GM19324 (cell line): ENCODE measurements at regions not wholly inside any gene's neighbourhood (a gene's known extent, or its start where the extent isn't known, plus 50 kb on each side); places are given as distances from the start of the nearest gene placed in this dataset.
"Not testable (repeated sequence)": the region's sequence is repeated elsewhere in the genome, so short reads cannot be mapped to it uniquely, and the experiment has no call there.

ENCODE experiments used
- ATAC-seq: cut with Tn5 transposase; IDR thresholded peaks from one replicate; pipeline ENCODE4 v1.9.1; 2021; ENCODE audit warnings: mild to moderate bottlenecking, moderate library complexity; ENCODE audit not compliant: unreplicated experiment, low FRiP score

DNA sequence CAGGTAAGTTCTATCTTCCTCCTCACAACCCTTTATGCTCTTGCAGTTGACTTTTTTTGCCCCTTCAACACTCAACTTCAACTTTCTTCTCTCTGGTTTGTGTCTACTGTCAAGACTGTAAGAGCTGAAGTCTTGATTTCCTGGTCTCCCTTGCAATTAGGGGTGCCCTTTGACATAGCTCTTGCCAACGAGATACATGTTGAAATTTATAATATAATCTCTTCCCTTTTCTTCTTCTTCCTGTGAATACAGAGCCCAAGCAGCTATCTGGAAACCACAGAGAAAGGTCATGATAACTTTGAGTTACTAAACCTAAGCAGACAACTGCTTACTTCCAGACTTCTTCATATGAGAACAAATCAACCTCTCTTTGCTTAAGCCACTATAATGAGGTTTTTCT, 163.5 kb downstream of the MC4R start:
- no peak for ATAC-seq

DNA sequence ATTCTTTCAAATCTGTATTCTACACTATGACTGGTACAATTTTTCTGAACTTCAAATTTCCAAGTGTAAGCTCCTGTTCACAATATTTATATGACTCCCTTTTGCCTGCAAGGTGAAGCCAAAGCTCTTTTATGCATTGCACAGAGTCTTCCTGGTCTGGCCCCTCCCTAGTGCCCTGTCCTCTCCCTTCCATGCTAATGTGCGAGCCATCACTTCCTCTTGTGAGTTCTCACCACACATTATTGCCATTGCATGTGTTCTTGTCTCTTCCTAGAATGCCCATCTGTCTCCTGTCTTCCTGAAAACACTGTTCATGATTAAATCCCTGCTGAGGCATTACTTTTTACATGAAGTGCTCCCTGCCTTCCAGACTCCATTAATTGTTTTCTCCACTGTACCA, 169.9 kb downstream of the MC4R start:
- no peak for ATAC-seq

DNA sequence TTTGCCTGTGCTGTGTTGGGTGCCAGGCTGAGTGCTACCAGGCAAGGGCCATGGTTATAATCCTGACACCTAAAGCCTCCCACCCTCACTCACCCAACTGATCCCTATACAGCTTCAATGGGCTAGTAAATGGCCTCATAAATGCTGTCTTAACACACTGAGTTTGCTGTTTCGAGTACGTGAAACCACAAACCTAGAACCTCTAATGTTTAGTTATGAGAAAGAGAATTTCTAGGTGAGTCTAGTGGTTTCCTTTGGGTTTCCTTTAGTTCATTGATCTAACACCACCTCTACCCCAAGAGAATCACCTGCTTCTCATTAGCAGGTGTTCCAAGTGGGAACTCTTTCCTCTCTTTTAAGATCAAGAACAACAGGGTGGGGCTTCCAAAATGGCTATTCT, 172.0 kb downstream of the MC4R start:
- no peak for ATAC-seq

DNA sequence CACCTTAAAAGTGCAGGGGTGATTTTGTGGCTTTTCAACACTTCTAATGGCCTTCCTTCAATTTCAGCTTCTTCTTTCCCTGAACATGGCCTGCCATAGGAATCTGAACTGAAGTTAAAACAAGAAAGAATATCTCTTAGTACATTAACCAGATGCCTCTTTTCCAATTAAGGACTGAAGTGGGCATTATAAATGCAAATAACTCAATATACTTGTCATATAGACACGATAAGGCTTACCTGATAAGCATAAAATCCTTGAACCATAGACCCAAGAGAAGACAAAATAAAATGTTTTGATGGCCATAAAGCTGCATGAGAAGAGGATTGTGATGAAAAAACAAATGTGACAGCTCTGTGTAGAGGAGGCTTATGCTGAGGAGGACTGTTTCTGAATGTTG, 173.1 kb downstream of the MC4R start:
- ATAC-seq: no peak

DNA sequence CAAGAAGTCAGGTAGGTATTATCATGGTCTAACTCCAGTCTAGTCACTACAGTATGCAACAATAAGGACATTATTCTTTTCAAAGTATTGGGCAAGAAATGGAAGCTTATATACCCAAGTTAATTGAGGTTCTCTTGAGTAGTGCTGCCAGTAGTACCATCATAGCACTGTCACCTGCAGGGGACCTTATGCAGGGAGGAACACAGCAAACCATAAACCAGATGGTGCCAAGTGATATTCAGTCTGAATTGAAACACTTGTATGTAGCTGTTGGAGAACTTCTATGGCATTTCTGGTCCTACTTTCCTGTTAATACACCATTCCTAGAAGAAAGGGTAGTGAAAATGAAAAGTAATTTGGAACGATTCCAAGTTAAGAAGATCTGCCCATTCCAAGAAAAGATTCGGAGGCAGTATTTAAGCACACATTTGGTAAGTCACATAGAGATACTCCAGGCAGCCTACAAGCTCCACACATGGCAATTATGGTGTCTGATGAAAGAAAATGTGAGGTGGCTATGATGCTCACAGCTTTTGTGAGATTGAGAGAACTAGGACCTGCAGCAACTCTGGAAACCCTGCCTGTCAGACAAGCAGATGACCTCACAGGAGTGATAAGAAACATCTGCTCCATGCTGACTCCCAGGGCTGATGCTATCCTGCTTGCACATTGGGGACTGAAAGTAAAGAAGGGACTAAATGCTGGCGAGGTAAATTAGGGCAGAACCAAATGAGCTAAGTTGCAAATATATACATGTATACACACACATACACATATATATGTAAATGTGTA, 174.7 kb downstream of the MC4R start:
- ATAC-seq: no peak

DNA sequence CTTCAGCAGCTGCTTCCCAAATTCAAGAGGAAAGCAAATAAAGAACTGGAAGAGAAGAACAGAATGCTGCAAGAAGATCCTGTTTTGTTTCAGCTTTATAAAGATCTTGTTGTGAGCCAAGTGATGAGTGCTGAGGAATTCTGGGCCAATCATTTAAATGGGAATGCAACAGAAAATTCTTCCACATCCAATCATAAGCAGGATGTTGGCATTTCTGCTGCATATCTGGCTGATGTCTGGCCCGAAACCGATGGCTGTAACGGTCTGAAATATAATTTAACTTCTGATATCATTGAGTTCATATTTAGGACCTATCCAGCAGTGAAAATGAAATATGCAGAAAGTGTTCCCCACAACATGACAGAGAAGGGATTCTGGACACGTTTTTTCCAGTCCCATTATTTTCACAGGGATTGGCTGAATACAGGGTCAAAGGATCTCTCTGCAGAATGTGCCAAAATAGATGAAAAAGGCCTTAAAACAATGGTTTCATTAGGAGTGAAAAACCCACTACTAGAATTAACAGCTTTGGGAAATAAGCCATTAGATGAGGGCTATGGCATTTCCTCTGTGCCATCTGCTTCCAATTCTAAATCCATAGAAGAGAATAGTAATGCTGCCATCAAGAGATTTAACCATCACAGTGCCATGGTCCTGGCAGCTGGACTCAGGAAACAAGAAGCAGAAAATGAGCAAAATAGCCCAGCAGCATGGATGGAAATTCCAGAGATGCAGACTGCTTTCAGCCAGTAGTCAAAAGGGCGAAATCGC, 175.6 kb downstream of the MC4R start:
- ATAC-seq: no peak

DNA sequence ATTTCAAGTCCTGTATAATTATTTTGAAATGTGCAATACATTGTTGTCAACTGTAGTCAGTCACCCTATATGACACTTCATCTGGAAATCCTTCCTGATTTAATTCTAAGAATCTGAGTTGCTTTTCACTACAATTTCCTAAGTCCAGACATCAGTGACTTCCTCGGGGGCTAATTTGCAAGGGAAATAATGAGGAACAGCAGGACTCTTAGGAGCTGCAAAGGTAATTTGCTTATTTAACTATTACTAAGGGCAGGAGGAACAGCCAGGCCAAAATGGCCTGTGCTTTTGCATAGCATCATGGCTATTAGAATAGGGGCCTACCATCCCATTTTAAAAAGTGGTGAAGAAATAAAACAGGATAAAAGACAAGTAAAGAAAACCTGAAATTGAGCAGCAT, 178.8 kb downstream of the MC4R start:
- no peak for ATAC-seq

DNA sequence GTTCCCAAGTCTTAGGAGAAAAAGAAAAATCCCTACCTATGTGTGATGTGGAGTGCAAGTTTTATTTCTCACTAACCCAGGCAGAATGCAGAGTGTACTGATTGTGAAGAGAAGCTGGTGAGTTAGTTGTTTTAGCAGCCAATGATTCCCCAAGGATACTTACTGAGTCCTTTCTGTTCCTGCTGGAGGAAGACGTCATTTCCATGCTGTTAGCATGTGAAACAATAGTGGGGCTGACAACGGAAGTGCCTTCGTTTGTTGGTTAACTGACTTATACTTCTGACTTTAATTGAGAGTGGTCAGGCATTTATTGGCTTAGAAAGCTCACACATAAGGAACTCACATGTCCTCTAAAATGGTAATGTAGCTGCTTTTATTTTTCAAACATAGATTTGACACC, 180.6 kb downstream of the MC4R start:
- no peak for ATAC-seq

DNA sequence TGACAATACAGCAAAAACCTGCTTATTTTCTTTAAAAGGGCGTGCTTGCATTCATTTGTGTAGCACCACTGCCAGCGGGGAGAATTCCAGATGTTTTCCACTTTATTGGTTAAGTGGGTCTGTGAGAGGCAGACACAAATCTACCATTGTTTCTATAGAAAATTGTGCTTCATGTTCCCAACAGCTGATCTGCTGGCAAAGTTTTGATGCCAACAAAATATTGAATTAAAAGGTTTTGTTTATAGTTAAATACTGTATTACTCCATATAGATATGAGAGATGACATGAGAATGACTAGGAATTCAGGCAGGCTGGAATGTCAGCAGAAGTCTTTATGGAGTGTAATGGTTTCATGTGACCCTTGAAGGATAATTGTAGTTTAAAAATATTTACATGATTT, 182.7 kb downstream of the MC4R start:
- no peak for ATAC-seq

DNA sequence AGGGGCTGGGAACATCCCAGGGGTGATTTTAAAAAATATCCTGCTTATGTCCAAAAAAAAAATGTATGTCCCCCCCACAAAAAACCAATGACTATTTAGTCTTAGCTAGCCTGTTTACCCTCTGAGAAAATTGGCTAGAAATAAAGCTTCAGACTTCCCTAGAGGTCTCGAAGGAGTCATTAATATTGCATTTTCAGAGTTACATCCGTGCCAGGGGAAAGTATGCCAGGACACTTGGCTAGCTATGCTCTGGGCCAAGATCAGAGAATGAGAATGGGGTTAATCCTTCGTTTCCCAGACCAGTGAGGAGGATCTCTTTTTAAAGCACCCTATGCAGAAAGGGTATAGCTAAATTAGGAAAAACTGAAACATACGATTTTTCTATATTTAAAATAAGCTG, 183.6 kb downstream of the MC4R start:
- ATAC-seq: no peak

DNA sequence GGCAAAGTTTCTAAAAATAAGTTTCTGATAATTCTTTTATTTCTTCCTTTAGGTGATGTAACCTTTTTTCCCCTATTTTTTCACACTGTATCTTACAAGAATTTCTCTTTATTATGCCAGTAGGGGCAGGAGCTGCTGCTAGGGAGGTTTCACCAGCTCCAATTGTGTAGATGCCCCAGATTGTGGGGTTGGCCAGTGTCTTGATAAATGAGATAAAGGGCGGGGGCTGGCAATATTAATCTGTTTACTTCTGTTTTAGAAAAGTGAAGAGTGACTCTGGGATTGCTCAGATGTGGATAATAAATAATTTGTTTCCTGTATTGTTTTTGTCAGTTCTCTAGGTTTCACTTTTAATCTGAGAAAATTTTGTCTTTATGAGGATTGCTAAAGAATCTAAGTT, 190.4 kb downstream of the MC4R start:
- no peak for ATAC-seq

DNA sequence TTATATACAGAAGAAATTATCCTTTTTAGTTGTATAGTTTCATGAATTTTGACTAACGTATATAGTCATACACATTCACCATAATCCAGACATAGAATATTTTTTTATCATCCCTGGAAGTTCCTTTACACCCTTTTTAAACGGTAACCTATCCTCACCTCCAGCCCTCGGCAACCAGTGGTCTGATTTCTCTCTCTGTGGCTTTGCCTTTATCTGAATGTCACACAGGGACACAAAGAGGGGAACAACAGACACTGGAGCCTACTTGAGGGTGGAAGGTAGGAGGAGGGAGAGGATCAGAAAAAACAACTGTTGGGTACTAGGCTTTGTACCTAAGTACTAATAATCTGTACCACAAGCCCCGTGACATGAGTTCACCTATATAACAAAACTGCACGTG, 191.9 kb downstream of the MC4R start:
- no peak for ATAC-seq

DNA sequence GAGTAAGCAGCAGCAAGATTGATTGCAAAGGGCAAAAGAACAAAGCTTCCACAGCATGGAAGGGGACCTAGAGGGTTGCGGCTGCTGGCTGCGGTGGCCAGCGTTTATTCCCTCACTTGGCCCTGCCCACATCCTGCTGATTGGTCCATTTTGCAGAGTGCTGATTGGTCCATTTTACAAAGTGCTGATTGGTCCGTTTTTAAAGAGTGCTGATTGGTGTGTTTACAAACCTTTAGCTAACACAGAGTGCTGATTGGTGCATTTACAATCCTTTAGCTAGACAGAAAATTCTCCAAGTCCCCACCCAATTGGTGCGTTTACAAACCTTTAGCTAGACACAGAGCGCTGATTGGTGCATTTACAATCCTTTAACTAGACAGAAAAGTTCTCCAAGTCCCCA, 194.4 kb downstream of the MC4R start:
- ATAC-seq: not testable (repeated sequence)

DNA sequence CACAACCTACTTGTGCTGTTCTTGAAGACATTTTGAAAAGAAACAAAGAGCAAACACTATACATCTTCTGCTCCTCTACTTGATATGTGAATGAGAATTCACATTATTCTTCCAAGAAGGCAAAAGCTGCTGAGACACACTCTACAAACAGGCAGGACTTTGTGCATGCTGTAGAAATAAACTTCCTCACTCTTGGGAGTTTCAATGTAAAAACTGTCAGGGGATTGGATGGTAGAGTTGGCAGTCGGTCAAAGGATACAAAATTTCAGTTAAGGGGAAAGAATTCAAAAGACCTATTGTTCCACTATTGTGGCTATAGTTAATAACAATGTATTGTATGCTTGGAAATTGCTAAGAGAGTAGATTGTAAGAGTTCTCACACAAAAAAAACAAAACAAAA, 196.3 kb downstream of the MC4R start:
- no peak for ATAC-seq

DNA sequence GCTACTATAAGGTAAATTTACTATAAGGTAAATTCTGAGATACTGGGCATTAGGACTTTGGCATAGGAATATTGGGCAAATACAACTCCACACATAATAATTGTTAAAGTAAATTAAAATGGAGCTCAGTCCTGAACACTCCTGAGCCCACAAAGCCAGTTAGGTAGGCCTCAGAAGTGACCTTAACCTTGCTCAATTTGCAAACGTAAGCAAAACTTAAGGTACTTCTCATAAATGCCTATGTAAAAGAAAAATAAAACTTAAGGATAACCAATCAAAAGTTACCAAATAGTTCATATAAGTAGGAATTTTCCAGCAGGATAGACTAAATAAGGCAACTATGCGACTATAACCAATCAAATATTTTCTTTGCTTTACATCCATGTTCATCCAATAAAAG, 197.7 kb downstream of the MC4R start:
- ATAC-seq: no peak

DNA sequence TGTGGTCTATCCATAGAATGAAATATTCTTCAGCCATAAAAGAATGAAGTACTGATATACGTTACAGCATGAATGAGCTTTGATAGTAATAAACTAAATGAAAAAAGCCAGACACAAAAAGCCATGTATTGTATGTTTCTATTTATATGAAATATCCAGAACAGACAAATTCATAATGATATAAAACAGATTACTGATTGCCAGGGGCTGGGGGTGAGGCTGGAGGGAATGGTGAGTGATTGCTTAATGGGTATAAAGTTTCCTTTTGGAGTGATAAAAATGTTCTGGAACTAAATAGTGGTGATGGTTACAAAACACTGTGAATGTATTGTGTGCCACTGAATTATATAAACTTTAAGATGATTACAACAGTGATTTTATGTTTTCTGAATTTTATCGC, 200.5 kb downstream of the MC4R start:
- no peak for ATAC-seq

DNA sequence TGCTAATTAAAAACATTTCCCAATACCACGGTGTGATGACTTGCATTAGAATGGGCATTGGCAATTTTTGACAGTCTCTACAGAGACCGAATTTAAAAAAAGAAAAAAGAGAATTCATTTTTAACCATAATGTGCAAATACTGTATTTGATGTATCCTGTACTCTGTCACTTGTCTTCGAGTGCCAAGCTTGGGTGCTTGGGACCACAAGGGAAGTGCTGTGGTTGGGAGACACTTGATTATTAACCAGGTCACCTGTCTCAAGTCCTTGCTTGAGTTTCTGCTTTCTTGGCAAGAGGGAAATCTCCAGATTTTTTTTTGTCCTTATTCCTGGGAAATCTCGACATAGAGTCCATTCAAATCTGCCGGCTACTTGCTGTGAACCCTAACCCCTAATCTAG, 209.0 kb downstream of the MC4R start:
- ATAC-seq: peak; percentile 73

DNA sequence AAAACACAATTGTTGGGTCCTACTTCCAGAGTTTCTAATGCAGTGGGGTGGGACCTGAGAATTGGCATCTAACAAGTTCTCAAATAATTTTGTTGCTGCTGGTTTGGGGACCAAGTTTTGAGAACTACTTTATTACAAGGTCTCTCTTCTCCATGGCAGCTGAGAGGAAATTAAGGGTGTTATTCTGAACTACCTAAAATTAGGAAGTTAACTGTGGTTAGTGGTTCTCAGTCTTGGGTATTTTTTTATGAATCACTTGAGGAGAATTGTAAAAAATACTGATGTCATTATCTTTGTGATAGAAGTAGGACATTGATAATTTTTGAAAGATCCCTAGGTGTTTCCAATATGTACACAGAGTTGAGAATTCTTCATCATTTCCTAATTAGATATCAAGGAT, 210.2 kb downstream of the MC4R start:
- no peak for ATAC-seq

DNA sequence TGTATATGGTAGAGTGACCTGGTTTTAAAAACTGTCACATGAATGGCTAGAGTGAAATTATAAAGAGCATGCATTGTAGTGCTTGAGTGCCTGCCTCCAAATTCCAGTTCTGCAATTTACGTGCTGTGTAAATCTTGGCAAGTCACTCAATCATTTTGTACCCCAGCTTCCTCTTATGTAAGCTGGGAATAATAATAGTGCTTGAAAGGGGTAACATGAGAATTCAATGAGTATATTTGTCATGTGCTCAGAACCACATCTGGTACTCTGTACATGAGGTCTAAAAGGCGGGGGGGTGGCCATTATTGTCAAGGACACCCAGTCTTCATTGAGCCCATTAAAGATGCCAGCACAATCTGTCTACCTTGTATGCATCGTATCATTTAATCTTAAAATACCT, 214.8 kb downstream of the MC4R start:
- ATAC-seq: no peak

DNA sequence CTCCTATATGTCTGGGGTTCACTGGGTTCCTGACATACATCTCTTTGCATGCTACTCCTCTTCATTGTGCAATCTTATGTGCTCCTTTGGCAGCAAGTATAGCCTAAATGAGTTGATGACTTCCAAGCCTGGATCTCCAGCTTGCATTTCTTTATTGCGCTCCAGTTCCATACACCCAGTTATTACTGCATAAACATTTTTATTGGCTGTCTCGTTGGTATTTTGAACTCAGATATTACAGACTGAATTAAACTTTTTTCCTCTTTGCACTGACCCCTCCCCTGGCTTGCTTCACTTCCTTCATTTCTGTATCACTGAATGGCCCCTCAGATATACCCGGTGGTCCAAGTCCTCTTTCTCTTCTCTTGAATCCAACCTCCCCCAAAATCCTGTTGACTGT, 219.2 kb downstream of the MC4R start:
- no peak for ATAC-seq

DNA sequence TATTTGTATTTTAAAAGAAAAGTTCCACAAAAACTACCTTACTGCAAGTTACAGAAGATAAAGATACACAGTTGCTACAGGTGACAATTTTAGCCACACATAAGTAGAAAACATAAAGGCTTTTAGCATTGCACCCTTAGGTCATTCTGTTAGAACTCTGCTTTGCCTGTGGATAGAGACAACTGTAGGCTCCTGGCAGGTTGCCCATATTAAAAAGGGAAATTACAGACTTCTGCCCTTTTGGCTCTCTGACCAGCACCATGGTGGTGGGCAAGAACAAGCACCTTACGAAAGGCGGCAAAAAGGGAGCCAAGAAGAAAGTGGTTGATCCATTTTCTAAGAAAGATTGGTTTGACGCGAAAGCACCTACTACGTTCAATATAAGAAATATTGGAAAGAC, 223.3 kb downstream of the MC4R start:
- ATAC-seq: no peak

DNA sequence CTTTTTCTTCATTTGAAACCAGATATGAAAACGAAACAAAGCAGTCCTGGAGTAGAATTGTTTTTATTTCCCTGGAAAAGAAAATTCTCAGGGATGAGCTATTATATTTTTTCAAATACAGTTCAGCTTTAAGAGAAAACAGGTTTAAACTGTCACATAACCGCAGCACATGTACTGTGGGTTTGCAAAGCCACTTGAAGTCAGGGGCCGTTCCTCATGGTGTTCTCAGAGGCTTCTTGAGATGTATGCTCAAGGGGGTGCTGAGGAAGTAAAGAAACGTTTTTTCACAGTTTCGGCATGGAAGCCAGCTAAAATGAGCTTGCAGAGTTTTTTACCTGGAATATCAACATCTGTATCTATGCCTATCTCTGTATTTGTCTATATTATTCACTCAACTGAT, 225.3 kb downstream of the MC4R start:
- no peak for ATAC-seq
